Colonic mucosa (tissue), 4 donors: ENCODE measurements at regions not wholly inside any gene's neighbourhood (a gene's known extent, or its start where the extent isn't known, plus 50 kb on each side); places are given as distances from the start of the nearest gene placed in this dataset.

Experiments used
- DNase-seq: peaks from one replicate; pipeline ENCODE4 v3.0.0-alpha.2; 2020
- H3K27ac ChIP-seq: fragments of 200-600 bp; one replicate; pipeline ENCODE4 v1.8.0; 2021
- H3K27me3 ChIP-seq: fragments of 200-600 bp; one replicate; pipeline ENCODE4 v1.8.0; 2021
- H3K36me3 ChIP-seq: fragments of 200-600 bp; one replicate; pipeline ENCODE4 v1.8.0; 2021
- H3K4me1 ChIP-seq: fragments of 200-600 bp; one replicate; pipeline ENCODE4 v1.8.0; 2021; ENCODE audit warnings: mild to moderate bottlenecking
- H3K4me3 ChIP-seq: fragments of 200-600 bp; one replicate; pipeline ENCODE4 v1.8.0; 2021
- H3K9ac ChIP-seq, 2 donors: one replicate each; pipeline ENCODE4 v1.7.0; 2013; ENCODE audit warnings: control low read depth in 2 of 2, low read depth in 2 of 2, low read length in 2 of 2
- H3K9me3 ChIP-seq: fragments of 200-600 bp; one replicate; pipeline ENCODE4 v1.8.0; 2021
- CTCF ChIP-seq: fragments of 200-600 bp; IDR thresholded peaks from one replicate; pipeline ENCODE4 v1.8.0; 2022; ENCODE audit warnings: antibody characterized with exemption, mild to moderate bottlenecking
- intact Hi-C: fragments of 100-400 bp; cut with DNase I; formaldehyde crosslinking; loops from one replicate; pipeline ENCODE4 v1.14.1; 2022
- donor health status: healthy.
- donor health status: DM: no; HTN: no; CAD: no.
- donor health status: DM: no; HTN: no; CAD: no.

- TF ChIP-seq CTCF = no peak
- Histone ChIP-seq H3K4me1 (no peaks in the 10 kb centered on the region), H3K4me3 (no peak overlapping the region), H3K9me3 (no peaks in the 10 kb centered on the region), H3K27ac (no peak overlapping the region), H3K27me3 (no peaks in the 10 kb centered on the region), H3K9ac (no peak overlapping the region), H3K36me3 (no peaks in the 10 kb centered on the region)
- intact Hi-C loops = no loop called here
- DNase-seq = no peak
Observed at GRCh38 chr1:81600878-81601622, 199.7 kb upstream of the ADGRL2 start.

GRCh38 chr1:81600363-81600762, 200.4 kb upstream of the ADGRL2 start:
- Histone ChIP-seq H3K9me3 (no peaks in the 10 kb centered on the region), H3K9ac (no peak overlapping the region), H3K4me3 (no peak overlapping the region), H3K27me3 (no peaks in the 10 kb centered on the region), H3K27ac (no peak overlapping the region), H3K36me3 (no peaks in the 10 kb centered on the region), H3K4me1 (no peaks in the 10 kb centered on the region)
- intact Hi-C loops = no loop called here
- no peak for DNase-seq
- no peak for TF ChIP-seq CTCF

- Histone ChIP-seq H3K27ac (no peak overlapping the region), H3K4me3 (no peak overlapping the region), H3K9ac (no peak overlapping the region), H3K27me3 (no peaks in the 10 kb centered on the region), H3K36me3 (no peaks in the 10 kb centered on the region), H3K4me1 (no peaks in the 10 kb centered on the region), H3K9me3 (no peaks in the 10 kb centered on the region)
- TF ChIP-seq CTCF = no peak
- no peak for DNase-seq
- intact Hi-C loops = no loop called here
Observed at GRCh38 chr1:81598623-81599022, 202.1 kb upstream of the ADGRL2 start.

- no peak for TF ChIP-seq CTCF
- no peak overlapping the region for H3K4me3 ChIP-seq
Observed at GRCh38 chr1:81597720-81598426, 202.9 kb upstream of the ADGRL2 start.

GRCh38 chr1:81596341-81596740, 204.4 kb upstream of the ADGRL2 start:
- no peak overlapping the region for H3K4me3 ChIP-seq
- H3K27me3 ChIP-seq = no peaks in the 10 kb centered on the region
- no peak for TF ChIP-seq CTCF
- DNase-seq = no peak
- H3K27ac ChIP-seq = no peak overlapping the region
- H3K4me1 ChIP-seq = no peaks in the 10 kb centered on the region
- H3K36me3 ChIP-seq = no peaks in the 10 kb centered on the region
- no peak overlapping the region for H3K9ac ChIP-seq
- H3K9me3 ChIP-seq = no peaks in the 10 kb centered on the region
- intact Hi-C loops = no loop called here

More at GRCh38 chr1:81597720-81598426, 202.9 kb upstream of the ADGRL2 start:
- Histone ChIP-seq H3K4me1 (no peaks in the 10 kb centered on the region), H3K9me3 (no peaks in the 10 kb centered on the region), H3K27me3 (no peaks in the 10 kb centered on the region), H3K27ac (no peak overlapping the region), H3K9ac (no peak overlapping the region), H3K36me3 (no peaks in the 10 kb centered on the region)
- DNase-seq = no peak
- intact Hi-C loops = no loop called here
